Stimulated activated CD4-positive, alpha-beta T cell treated with anti-CD3 and anti-CD28 coated beads, Interleukin-15, amount 100 ng/mL, for 1 hour (primary cell): ENCODE measurements at regions not wholly inside any gene's neighbourhood (a gene's known extent, or its start where the extent isn't known, plus 50 kb on each side); places are given as distances from the start of the nearest gene placed in this dataset.

Experiments
- DNase-seq, 2 donors: peaks; one replicate each; pipeline ENCODE4 v3.0.0-alpha.2; 2020; ENCODE audit warnings: low read depth in 1 of 2, low spot score in 1 of 2

DNA sequence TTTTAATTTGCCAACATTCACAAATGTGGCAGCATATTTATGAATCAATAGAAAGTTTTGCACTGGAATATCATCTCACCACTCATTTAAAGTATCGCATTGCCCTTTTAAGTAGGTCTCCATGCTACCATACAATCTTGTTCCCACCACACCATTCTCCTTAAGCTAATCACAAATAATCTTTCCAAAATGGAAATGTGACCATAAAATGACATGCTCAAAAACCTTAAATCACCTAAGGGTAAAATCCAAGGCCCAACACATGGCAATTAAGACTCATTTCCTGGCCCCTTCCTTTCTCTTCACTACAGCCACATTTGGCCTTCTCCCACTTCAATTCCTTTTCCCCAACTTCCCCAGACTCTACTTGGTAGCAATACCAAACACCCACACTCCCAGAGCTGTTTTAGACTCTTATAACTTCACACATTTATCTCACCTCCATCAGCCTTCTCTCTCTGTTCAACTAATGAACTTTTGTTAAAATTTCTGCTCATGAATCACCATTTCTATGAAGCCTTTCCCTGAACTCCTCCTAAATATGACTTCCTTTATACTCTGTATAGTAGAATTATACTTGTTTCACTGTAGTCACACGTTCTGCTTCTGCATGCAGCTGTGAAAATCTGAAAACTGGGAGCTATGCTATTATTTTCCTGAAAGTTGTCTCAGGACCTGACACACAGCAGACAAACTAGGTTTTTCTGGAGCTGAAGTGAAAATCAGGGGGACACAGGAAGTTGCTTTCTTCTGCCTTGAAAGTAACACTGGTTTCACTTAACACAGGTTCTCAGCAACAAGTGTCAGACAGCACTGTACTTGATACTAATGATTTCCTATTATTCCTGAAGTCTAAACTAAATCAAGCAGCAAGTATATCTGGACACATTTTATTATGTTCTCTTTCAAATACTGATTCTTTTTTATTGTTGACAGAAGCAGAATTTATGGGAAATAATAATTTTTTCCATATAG lies 303.9 kb downstream of the ZEB2 start:
- DNase-seq: no peak

GRCh38 chr2:144215207-144215606 lies 304.7 kb downstream of the ZEB2 start:
- no peak for DNase-seq

DNA sequence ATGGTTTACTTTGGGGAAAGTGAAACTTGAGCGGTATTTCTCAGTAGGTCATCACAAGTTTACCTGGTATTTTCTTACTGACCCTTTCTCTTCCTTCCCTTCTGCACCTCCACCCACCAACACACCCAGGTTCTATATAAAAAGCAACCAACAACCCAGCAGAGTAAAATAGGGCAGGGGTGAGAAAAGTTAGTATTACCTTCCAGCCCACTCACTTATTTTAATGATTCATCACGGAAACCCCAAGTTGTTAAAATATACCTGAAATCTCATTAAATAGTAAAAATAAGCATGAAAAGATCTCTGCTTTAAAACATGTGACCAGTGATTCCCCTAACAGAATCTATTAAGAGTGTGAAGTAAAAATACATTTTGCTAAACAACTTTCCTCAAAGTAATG lies 306.1 kb downstream of the ZEB2 start:
- no peak for DNase-seq

GRCh38 chr2:144211826-144212225 lies 308.1 kb downstream of the ZEB2 start:
- DNase-seq: no peak

GRCh38 chr2:144211065-144211464 lies 308.9 kb downstream of the ZEB2 start:
- no peak for DNase-seq

DNA sequence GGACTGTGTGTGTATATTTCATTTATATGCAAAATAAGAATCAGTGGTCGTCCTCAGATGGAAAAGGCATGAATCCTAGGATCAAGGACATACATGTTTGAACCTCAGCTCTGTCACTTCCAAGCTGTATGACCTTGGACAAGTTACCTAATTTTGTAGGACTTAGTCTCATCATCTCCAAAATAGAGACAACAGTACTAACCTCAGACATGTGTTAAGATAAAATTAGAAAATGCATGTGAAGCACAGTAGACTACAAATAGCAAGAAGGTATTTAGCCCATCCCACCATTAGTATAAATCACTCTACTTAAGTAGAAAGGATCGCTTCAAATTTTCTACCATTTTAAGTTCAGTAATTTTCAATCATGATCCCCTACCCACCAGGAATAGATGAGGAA lies 309.8 kb downstream of the ZEB2 start:
- DNase-seq: no peak

GRCh38 chr2:144208924-144209323 lies 311.0 kb downstream of the ZEB2 start:
- DNase-seq: no peak

DNA sequence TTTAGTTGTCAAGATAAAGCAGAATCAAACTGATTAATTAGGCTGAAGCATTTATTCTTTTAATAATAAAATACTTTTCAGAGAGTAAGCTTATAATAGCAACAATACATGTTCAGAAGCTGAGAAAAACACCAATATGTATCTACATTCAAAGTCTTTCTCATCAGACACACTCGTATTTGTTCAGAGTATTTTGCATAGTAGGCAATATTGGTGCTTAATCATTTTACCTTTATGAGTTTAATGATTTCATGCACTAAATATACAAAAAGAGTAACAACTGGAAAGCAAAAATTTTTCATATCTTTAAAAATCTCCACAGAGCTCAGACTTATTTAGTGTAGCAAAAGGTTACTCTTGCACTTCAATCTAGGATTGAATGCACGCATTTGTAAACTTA lies 313.9 kb downstream of the ZEB2 start:
- no peak for DNase-seq

GRCh38 chr2:144201868-144202468 lies 318.0 kb downstream of the ZEB2 start:
- DNase-seq: no peak

DNA sequence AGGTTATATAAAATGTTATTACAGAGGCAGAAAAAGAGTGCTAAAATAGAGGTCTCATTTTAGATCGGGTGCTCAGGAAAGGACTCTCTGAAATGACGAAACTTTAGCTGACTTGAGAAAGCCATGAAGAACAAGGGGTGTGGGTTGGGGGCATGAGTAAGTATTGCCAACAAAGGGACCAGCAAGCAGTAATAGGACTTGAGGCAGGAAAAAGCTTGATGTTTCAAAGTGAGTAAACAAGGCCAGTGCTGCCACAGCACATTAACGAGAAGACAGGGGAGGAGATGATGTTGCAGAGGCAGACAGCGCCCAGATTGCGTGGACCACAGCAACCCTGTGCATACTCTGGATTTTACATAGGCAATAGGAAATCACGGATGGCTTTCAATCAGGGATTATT lies 318.8 kb downstream of the ZEB2 start:
- DNase-seq: no peak

DNA sequence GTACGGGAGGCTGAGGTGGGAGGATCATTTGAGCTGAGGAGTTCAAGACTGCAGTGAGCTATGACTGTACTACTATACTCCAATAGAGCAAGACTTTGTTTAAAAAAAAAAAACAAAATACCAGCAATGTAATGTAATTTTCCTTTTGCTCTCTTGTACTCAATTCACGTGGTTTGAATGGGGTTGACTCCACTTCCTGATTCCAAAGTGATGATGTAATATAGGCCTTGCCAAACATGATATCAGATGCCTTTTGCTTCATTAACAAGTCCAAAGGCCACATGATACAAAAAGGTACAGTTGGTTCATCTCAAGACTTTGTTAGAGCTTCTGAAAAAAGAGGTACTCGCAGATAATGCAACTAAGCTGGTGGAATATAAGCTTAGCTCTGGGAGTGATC lies 321.8 kb downstream of the ZEB2 start:
- no peak for DNase-seq

- DNase-seq: no peak
These were observed 325.4 kb downstream of the ZEB2 start for GRCh38 chr2:144194326-144195071.

DNA sequence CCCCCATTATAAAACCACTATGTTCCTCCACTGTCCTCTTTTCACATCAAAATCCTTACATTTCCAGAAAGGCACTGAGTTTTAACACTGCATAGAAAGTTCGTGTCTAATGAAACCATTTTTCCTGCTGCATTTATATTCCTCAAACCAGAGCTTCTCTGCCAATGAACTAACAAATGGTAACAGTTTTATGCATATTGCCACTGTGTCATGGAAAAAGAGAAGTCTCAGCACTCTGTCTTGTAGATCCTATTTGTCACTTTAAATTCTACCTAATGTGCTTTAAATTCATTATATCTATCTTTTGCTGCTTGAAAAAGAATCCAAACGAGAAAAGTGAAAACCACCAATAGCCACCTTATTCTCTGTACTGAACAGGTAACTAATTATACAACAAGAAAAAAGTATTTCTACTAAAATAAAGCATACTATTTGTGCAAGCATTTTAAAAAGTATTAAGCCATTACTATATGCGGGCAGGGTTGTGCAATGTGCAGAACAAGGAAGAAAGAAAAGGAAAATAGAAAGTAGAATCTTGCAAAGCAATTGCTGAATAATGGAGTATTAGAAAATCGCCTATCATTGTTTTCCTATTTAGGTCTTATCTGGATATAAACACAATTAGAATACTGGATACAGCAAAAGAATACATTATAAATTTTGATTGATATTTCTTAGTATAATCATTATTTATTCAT lies 328.9 kb downstream of the ZEB2 start:
- DNase-seq: no peak

GRCh38 chr2:144183727-144184126 lies 336.2 kb downstream of the ZEB2 start:
- DNase-seq: peak; percentile 15 to 20

DNA sequence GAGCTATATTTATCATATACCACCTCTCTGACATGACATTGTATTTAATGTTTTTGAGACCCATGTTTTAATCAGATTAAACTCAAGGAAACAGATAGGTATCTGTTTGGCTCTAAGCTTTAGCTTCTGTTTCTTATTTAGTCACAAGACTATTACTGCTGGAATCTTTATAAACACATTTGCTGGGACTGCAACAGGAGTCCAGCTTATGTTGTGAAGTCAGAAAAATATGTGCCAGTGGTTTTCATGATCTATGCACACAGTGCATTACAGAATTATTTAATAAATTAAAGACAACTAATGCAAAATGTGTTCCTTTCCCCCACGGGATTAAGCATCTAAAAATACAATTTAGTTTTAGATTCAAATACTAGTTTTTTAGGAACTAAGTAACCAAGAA lies 338.9 kb downstream of the ZEB2 start:
- DNase-seq: no peak

DNA sequence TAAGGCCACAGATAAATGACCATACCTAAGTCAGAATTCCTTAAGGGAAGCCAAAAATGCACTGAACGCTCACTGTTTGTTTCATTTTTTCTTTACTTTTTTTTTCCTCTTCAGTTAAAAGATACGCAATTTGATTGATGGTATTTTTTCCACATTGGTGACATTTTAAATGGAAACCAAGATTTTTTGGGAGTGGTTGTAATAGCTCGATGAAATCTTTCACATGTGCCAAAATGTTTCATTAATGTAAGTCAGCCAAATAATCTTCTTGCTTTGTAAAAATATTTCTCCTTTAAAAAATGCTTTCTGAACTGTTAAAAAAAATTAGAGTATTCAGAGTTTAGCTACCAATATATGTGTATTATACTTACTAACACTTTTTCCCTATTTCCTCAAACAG lies 339.8 kb downstream of the ZEB2 start:
- no peak for DNase-seq

DNA sequence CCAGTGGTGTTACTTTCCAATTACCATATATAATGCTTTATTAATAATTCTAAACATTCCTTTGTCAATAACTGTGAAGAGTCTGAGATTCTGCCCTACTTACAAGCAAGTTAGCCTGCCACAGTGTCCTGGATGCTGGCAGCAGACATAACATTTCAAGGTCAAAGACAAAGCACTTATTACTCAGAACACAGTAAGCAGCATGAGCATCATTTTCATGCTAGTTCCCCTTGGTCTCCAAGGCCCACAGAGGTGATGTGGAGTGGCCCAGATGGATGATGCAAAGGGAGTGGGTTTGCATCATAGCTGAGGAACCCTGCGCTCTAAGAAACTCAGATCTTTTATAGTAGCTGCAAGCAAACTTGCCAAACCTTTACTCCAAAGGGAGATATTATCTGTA lies 349.7 kb downstream of the ZEB2 start:
- no peak for DNase-seq

GRCh38 chr2:144166743-144167142 lies 353.2 kb downstream of the ZEB2 start:
- no peak for DNase-seq

DNA sequence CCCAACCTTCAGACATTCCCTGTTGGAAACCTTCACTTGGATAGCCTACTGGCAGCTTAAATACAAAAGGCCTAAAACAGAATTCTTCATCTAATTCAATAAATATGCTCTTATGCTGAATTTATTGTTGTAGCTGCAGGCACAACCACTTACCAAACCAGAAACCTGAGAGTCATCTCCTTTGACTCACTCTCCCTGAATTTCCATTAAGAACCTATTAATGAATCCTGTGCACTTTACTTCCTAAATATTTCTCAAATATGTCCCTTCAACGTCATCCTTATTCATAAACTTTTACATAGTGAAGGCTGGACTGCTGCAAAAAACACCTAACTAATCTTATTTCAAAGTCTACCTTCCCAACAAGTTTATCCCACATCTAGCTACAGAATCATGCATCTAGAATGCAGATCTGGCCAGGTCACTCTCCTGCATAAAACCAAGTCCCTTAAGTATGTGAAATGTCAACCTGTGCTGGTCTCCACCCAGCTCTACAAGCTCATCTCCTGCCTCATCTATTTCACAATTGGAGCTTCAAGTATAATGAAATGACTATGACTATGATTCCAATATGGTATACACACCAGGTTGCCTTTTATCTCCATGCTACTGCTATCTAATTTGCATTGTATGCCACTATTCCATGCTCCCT lies 354.2 kb downstream of the ZEB2 start:
- DNase-seq: no peak

GRCh38 chr2:144163592-144163991 lies 356.3 kb downstream of the ZEB2 start:
- DNase-seq: no peak

DNA sequence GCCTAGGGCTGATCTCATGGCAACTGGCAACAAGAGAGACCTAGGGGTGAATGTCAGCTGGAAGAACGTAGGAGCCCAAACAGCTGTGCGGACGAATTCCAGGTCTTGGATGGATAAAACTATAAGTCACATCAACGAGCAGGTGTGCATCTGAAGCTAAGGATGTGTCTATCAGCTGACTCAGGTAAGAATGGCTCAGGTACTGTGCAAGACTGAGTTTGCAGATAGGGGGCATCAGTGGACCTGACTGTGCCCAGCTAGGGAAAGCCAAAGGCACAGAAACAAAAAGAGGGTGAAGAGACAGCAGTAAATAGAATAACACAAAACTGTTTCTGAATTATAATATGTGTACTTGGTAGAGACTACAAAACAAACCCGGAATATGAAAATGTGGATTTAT lies 357.3 kb downstream of the ZEB2 start:
- DNase-seq: no peak
